SH-SY5Y (cell line): ENCODE measurements at regions not wholly inside any gene's neighbourhood (a gene's known extent, or its start where the extent isn't known, plus 50 kb on each side); places are given as distances from the start of the nearest gene placed in this dataset.

Experiments used
- GATA2 ChIP-seq: IDR thresholded peaks from 2 replicates; pipeline ENCODE4 v1.6.1; 2011; ENCODE audit warnings: mild to moderate bottlenecking, low read depth, low read length
- GATA3 ChIP-seq: IDR thresholded peaks from 2 replicates; pipeline ENCODE4 v1.6.1; 2011; ENCODE audit warnings: low read depth, mild to moderate bottlenecking, low read length, moderate library complexity

DNA sequence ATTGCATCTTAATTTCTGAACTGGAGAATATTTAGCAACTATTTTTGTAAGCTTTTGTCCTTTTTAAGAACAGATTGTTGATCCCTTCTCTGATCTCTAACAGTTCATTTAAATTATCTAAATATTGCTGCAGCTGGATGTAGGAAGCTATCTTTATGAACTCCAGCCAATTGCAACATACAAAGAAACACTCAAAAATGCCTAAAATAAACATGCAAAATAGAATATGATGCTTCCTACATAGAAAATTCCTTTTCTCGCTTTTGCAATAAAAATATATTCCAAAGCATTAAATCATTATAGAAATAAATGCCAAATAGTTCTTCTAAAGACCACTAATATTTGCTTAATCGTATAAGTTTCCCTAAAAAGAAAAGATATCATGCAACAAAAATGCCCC, 218.6 kb downstream of the LURAP1L start:
- TF ChIP-seq GATA3, result no peak
- no peak for TF ChIP-seq GATA2
